ENCODE measurements at regions not wholly inside any gene's neighbourhood (a gene's known extent, or its start where the extent isn't known, plus 50 kb on each side); places are given as distances from the start of the nearest gene placed in this dataset.

- TF ChIP-seq CTCF (IDR thresholded peaks at IDR 0.05; ENCODE audit: insufficient read depth, low read length): no peak
- TF ChIP-seq GABPA (IDR thresholded peaks at IDR 0.05; ENCODE audit: low read depth): no peak
- TF ChIP-seq POLR2AphosphoS5 (IDR thresholded peaks at IDR 0.05; ENCODE audit: low read depth): no peak
- no peak for TF ChIP-seq REST (IDR thresholded peaks at IDR 0.05; ENCODE audit: insufficient replicate concordance, low read depth)
These were observed 330.0 kb upstream of the DEPDC1 start for GRCh38 chr1:68826836-68827235.

All from HL-60 (cell line).